ENCODE measurements at regions not wholly inside any gene's neighbourhood (a gene's known extent, or its start where the extent isn't known, plus 50 kb on each side); places are given as distances from the start of the nearest gene placed in this dataset.

GRCh38 chr2:71788601-71789240 lies 335.4 kb downstream of the DYSF start:
- no peak for TF ChIP-seq CTCF (IDR thresholded peaks at IDR 0.05; ENCODE audit: low read depth, low read length)
- in situ Hi-C loops (cut with HindIII; ENCODE audit: low sequenced_read_pairs) = no loop called here
- H3K4me3 ChIP-seq (ENCODE audit: low read depth, low read length) = no peak overlapping the region
- DNase-seq (ENCODE audit: low read depth, low spot score) = no peak

GRCh38 chr2:71788186-71788525 lies 334.8 kb downstream of the DYSF start:
- in situ Hi-C loops (cut with HindIII; ENCODE audit: low sequenced_read_pairs) = no loop called here
- no peak overlapping the region for H3K4me3 ChIP-seq (ENCODE audit: low read depth, low read length)
- no peak for TF ChIP-seq CTCF (IDR thresholded peaks at IDR 0.05; ENCODE audit: low read depth, low read length)
- DNase-seq (ENCODE audit: low read depth, low spot score) = no peak

GRCh38 chr2:71787476-71788185 lies 334.3 kb downstream of the DYSF start:
- in situ Hi-C loops (cut with HindIII; ENCODE audit: low sequenced_read_pairs) = no loop called here
- no peak for TF ChIP-seq CTCF (IDR thresholded peaks at IDR 0.05; ENCODE audit: low read depth, low read length)
- no peak overlapping the region for H3K4me3 ChIP-seq (ENCODE audit: low read depth, low read length)
- DNase-seq (ENCODE audit: low read depth, low spot score) = no peak

GRCh38 chr2:71787108-71787415 lies 333.7 kb downstream of the DYSF start:
- no peak for TF ChIP-seq CTCF (IDR thresholded peaks at IDR 0.05; ENCODE audit: low read depth, low read length)
- no peak overlapping the region for H3K4me3 ChIP-seq (ENCODE audit: low read depth, low read length)
- DNase-seq (ENCODE audit: low read depth, low spot score) = no peak
- in situ Hi-C loops (cut with HindIII; ENCODE audit: low sequenced_read_pairs) = no loop called here

- no peak for TF ChIP-seq CTCF (IDR thresholded peaks at IDR 0.05; ENCODE audit: low read depth, low read length)
- no peak overlapping the region for H3K4me3 ChIP-seq (ENCODE audit: low read depth, low read length)
- DNase-seq (ENCODE audit: low read depth, low spot score) = no peak
- in situ Hi-C loops (cut with HindIII; ENCODE audit: low sequenced_read_pairs) = no loop called here
These were observed 333.1 kb downstream of the DYSF start for GRCh38 chr2:71786291-71787107.

- no peak for TF ChIP-seq CTCF (IDR thresholded peaks at IDR 0.05; ENCODE audit: low read depth, low read length)
- H3K4me3 ChIP-seq (ENCODE audit: low read depth, low read length) = no peak overlapping the region
- in situ Hi-C loops (cut with HindIII; ENCODE audit: low sequenced_read_pairs) = no loop called here
- DNase-seq (ENCODE audit: low read depth, low spot score) = no peak
These were observed 332.2 kb downstream of the DYSF start for GRCh38 chr2:71785516-71785981.
